Testis (tissue), 2 donors: ENCODE measurements at regions not wholly inside any gene's neighbourhood (a gene's known extent, or its start where the extent isn't known, plus 50 kb on each side); places are given as distances from the start of the nearest gene placed in this dataset.

ENCODE experiments used
- DNase-seq: peaks from one replicate; pipeline ENCODE4 v3.0.0-alpha.2; 2019
- H3K27ac ChIP-seq, 2 donors: fragments of 200-600 bp; sonication (generic); one replicate each; pipeline ENCODE4 v1.5.1; 2019
- H3K27me3 ChIP-seq: fragments of 200-600 bp; sonication (generic); one replicate; pipeline ENCODE4 v1.5.1; 2019
- H3K36me3 ChIP-seq: fragments of 200-600 bp; sonication (generic); one replicate; pipeline ENCODE4 v1.5.1; 2017; ENCODE audit warnings: low read depth; ENCODE audit errors: missing control alignments
- H3K4me1 ChIP-seq: fragments of 200-600 bp; sonication (generic); one replicate; pipeline ENCODE4 v1.5.1; 2019
- H3K4me3 ChIP-seq, 2 donors: fragments of 200-600 bp; sonication (generic); one replicate each; pipeline ENCODE4 v1.5.1; 2017 to 2019
- H3K9me3 ChIP-seq: fragments of 200-600 bp; sonication (generic); one replicate; pipeline ENCODE4 v1.5.1; 2017
- CTCF ChIP-seq, 3 experiments: fragments of 450-650 bp in 2 of 3; fragments of 200-600 bp in 1 of 3; sonication (generic) in 1 of 3; IDR thresholded peaks; one replicate each; pipeline ENCODE4 v1.5.1; 2016 to 2019; ENCODE audit warnings: antibody characterized with exemption in 3 of 3, mild to moderate bottlenecking in 2 of 3, moderate library complexity in 1 of 3
- POLR2A ChIP-seq: fragments of 450-650 bp; IDR thresholded peaks from one replicate; pipeline ENCODE4 v1.6.1; 2017; ENCODE audit warnings: antibody characterized with exemption, mild to moderate bottlenecking, moderate library complexity
- WGBS, 2 donors: methylation state at CpG; one replicate each; pipeline ENCODE4 v1.1.5; 2018; 5-methylcytosine and 5-hydroxymethylcytosine counted together
- intact Hi-C: fragments of 100-400 bp; cut with DNase I; formaldehyde crosslinking; loops from one replicate; pipeline ENCODE4 v1.15.1; 2023; ENCODE audit warnings: low total_unique reads

- H3K36me3 ChIP-seq: no peaks in the 10 kb centered on the region
- 74 to 81% methylated on average over 2 of the region's 2 CpGs for WGBS, 2 donors
- no peaks in the 10 kb centered on the region for H3K4me1 ChIP-seq
- no peak overlapping the region for H3K4me3 ChIP-seq
- TF ChIP-seq CTCF (IDR thresholded peaks at IDR 0.05) (no peak), POLR2A (no peak)
- no peaks in the 10 kb centered on the region for H3K27me3 ChIP-seq
- intact Hi-C loops: no loop called here
- no peaks in the 10 kb centered on the region for H3K9me3 ChIP-seq
- no peak for DNase-seq
- no peak overlapping the region for H3K27ac ChIP-seq
Observed at GRCh38 chr6:45814772-45815171, 200.9 kb downstream of the CLIC5 start.

GRCh38 chr6:45813943-45814342, 201.7 kb downstream of the CLIC5 start:
- no peak overlapping the region for H3K27ac ChIP-seq
- H3K4me1 ChIP-seq: no peaks in the 10 kb centered on the region
- H3K9me3 ChIP-seq: no peaks in the 10 kb centered on the region
- WGBS, 2 donors: 75 to 83% methylated on average over 3 of the region's 3 CpGs
- no peak for DNase-seq
- H3K36me3 ChIP-seq: no peaks in the 10 kb centered on the region
- H3K4me3 ChIP-seq: no peak overlapping the region
- H3K27me3 ChIP-seq: no peaks in the 10 kb centered on the region
- intact Hi-C loops: no loop called here
- TF ChIP-seq CTCF (IDR thresholded peaks at IDR 0.05): no peak
- no peak for TF ChIP-seq POLR2A

GRCh38 chr6:45812922-45813321, 202.7 kb downstream of the CLIC5 start:
- no peak overlapping the region for H3K4me3 ChIP-seq
- intact Hi-C loops: no loop called here
- DNase-seq: no peak

GRCh38 chr6:45808917-45809316, 206.7 kb downstream of the CLIC5 start:
- Histone ChIP-seq H3K4me3 (no peak overlapping the region), H3K4me1 (no peaks in the 10 kb centered on the region), H3K27ac (no peak overlapping the region), H3K27me3 (no peaks in the 10 kb centered on the region), H3K36me3 (no peaks in the 10 kb centered on the region), H3K9me3 (no peaks in the 10 kb centered on the region)
- no peak for TF ChIP-seq CTCF (IDR thresholded peaks at IDR 0.05)
- TF ChIP-seq POLR2A: no peak
- DNase-seq: no peak
- 55 to 67% methylated on average over 1 of the region's 1 CpG for whole genome bisulfite sequencing, 2 donors
- intact Hi-C loops: no loop called here

More at GRCh38 chr6:45812922-45813321, 202.7 kb downstream of the CLIC5 start:
- Histone ChIP-seq H3K4me1 (no peaks in the 10 kb centered on the region), H3K27ac (no peak overlapping the region), H3K27me3 (no peaks in the 10 kb centered on the region), H3K9me3 (no peaks in the 10 kb centered on the region), H3K36me3 (no peaks in the 10 kb centered on the region)
- WGBS, 2 donors: 82 to 86% methylated on average over 6 of the region's 6 CpGs
- TF ChIP-seq POLR2A (no peak), CTCF (IDR thresholded peaks at IDR 0.05) (no peak)

- 87 to 90% methylated on average over 6 to 7 of the region's 7 CpGs for WGBS, 2 donors
- Histone ChIP-seq H3K27me3 (no peaks in the 10 kb centered on the region), H3K4me1 (no peaks in the 10 kb centered on the region), H3K36me3 (no peaks in the 10 kb centered on the region), H3K27ac (no peak overlapping the region), H3K4me3 (no peak overlapping the region), H3K9me3 (no peaks in the 10 kb centered on the region)
- no peak for DNase-seq
- intact Hi-C loops: no loop called here
- TF ChIP-seq POLR2A: no peak
- TF ChIP-seq CTCF (IDR thresholded peaks at IDR 0.05): no peak
Observed at GRCh38 chr6:45808042-45808645, 207.5 kb downstream of the CLIC5 start.
